GM12891 (cell line): ENCODE measurements at regions not wholly inside any gene's neighbourhood (a gene's known extent, or its start where the extent isn't known, plus 50 kb on each side); places are given as distances from the start of the nearest gene placed in this dataset.

ENCODE experiments used
- POLR2A ChIP-seq: IDR thresholded peaks from 2 replicates; pipeline ENCODE4 v1.6.1; 2011; ENCODE audit warnings: low read depth, low read length, control low read depth
- POLR2AphosphoS5 ChIP-seq: IDR thresholded peaks from 2 replicates; pipeline ENCODE4 v1.6.1; 2011; ENCODE audit warnings: low read depth, low read length, control low read depth
- POU2F2 ChIP-seq: IDR thresholded peaks from 2 replicates; pipeline ENCODE4 v1.6.1; 2011; ENCODE audit warnings: low read depth, mild to moderate bottlenecking, control low read depth, low read length, moderate library complexity
- SPI1 ChIP-seq: IDR thresholded peaks from 2 replicates; pipeline ENCODE4 v1.6.1; 2011; ENCODE audit warnings: low read depth, low read length, control low read depth
- TAF1 ChIP-seq: IDR thresholded peaks from 2 replicates; pipeline ENCODE4 v1.6.1; 2011; ENCODE audit warnings: low read depth, low read length, control low read depth

GRCh38 chr7:153930696-153931095, 121.5 kb upstream of the DPP6 start:
- TF ChIP-seq POLR2A (no peak), POLR2AphosphoS5 (no peak), TAF1 (no peak), SPI1 (no peak), POU2F2 (no peak)
